GM23338 (cell line): ENCODE measurements at regions not wholly inside any gene's neighbourhood (a gene's known extent, or its start where the extent isn't known, plus 50 kb on each side); places are given as distances from the start of the nearest gene placed in this dataset.

Experiments
- ATAC-seq: fragments of 200-7000 bp; cut with Tn5 transposase; 3 replicates; pipeline ENCODE4 v1.9.1; 2020
- DNase-seq: peaks from one replicate; pipeline ENCODE4 v3.0.0-alpha.2; 2015; ENCODE audit warnings: low spot score
- H2AFZ ChIP-seq: fragments of 200-600 bp; sonication (generic); 2 replicates; pipeline ENCODE4 v1.8.0; 2016; ENCODE audit warnings: antibody characterized with exemption, mild to moderate bottlenecking, moderate library complexity
- H3F3A ChIP-seq: fragments of 200-600 bp; sonication (generic); replicated peaks from 2 replicates; pipeline ENCODE4 v1.8.0; 2017; ENCODE audit warnings: antibody characterized with exemption, mixed run types, low read depth
- H3K27ac ChIP-seq: fragments of 200-600 bp; sonication (generic); 2 replicates; pipeline ENCODE4 v1.6.1; 2016; ENCODE audit warnings: low read depth
- H3K27me3 ChIP-seq: fragments of 200-600 bp; sonication (generic); 2 replicates; pipeline ENCODE4 v1.8.0; 2016; ENCODE audit warnings: mild to moderate bottlenecking, mixed run types, moderate library complexity; ENCODE audit not compliant: insufficient read depth
- H3K36me3 ChIP-seq: fragments of 200-600 bp; sonication (generic); 2 replicates; pipeline ENCODE4 v1.8.0; 2016; ENCODE audit warnings: mild to moderate bottlenecking; ENCODE audit not compliant: insufficient read depth
- H3K4me1 ChIP-seq: fragments of 200-600 bp; sonication (generic); 2 replicates; pipeline ENCODE4 v1.8.0; 2016; ENCODE audit warnings: mild to moderate bottlenecking, moderate library complexity; ENCODE audit not compliant: insufficient read depth
- H3K4me2 ChIP-seq: fragments of 200-600 bp; sonication (generic); 2 replicates; pipeline ENCODE4 v1.7.1; 2017; ENCODE audit warnings: mixed run types
- H3K4me3 ChIP-seq: fragments of 200-600 bp; sonication (generic); 2 replicates; pipeline ENCODE4 v1.6.1; 2016; ENCODE audit warnings: mixed run types
- H3K79me2 ChIP-seq: fragments of 200-600 bp; sonication (generic); replicated peaks from 2 replicates; pipeline ENCODE4 v1.8.0; 2017; ENCODE audit warnings: mild to moderate bottlenecking; ENCODE audit not compliant: insufficient read depth
- H3K9me2 ChIP-seq: fragments of 200-600 bp; sonication (generic); 2 replicates; pipeline ENCODE4 v1.8.0; 2017; ENCODE audit not compliant: insufficient read depth
- H4K20me1 ChIP-seq: fragments of 200-600 bp; sonication (generic); replicated peaks from 2 replicates; pipeline ENCODE4 v1.8.0; 2017; ENCODE audit warnings: mild to moderate bottlenecking; ENCODE audit not compliant: insufficient read depth
- H3K27ac Mint-ChIP-seq: 2 replicates; pipeline ENCODE4 v1.8.0; 2020; ENCODE audit warnings: inconsistent platforms, mild to moderate bottlenecking, moderate library complexity, mixed read lengths
- H3K27me3 Mint-ChIP-seq: 3 replicates; pipeline ENCODE4 v1.8.0; 2022; ENCODE audit warnings: low read depth, mild to moderate bottlenecking, moderate library complexity, mixed read lengths, inconsistent platforms; ENCODE audit not compliant: insufficient read depth, poor library complexity
- H3K36me3 Mint-ChIP-seq: 3 replicates; pipeline ENCODE4 v1.8.0; 2021; ENCODE audit warnings: low read depth, mild to moderate bottlenecking, inconsistent platforms, moderate library complexity, mixed read lengths
- H3K4me1 Mint-ChIP-seq: 3 replicates; pipeline ENCODE4 v1.8.0; 2020; ENCODE audit warnings: mild to moderate bottlenecking, inconsistent platforms, mixed read lengths
- H3K4me3 Mint-ChIP-seq: 3 replicates; pipeline ENCODE4 v1.8.0; 2021; ENCODE audit warnings: moderate library complexity, mild to moderate bottlenecking, inconsistent platforms, mixed read lengths
- H3K9me3 Mint-ChIP-seq: 3 replicates; pipeline ENCODE4 v1.8.0; 2020; ENCODE audit warnings: moderate library complexity, mild to moderate bottlenecking, inconsistent platforms, mixed read lengths
- CREB1 ChIP-seq: fragments of 250-450 bp; sonication (Bioruptor Pico); IDR thresholded peaks from 2 replicates; pipeline ENCODE4 v1.5.0; 2020; ENCODE audit warnings: low read depth, mild to moderate bottlenecking, moderate library complexity
- EZH2phosphoT487 ChIP-seq: fragments of 200-600 bp; sonication (generic); IDR thresholded peaks from one replicate; pipeline ENCODE4 v1.8.1; 2018; ENCODE audit warnings: antibody characterized with exemption; ENCODE audit not compliant: unreplicated experiment
- JUNB ChIP-seq: IDR thresholded peaks from one replicate; pipeline ENCODE4 v1.6.1; 2016; ENCODE audit warnings: antibody characterized with exemption; ENCODE audit not compliant: unreplicated experiment
- NANOG ChIP-seq: IDR thresholded peaks from 2 replicates; pipeline ENCODE4 v1.6.1; 2016; ENCODE audit warnings: antibody characterized with exemption, borderline replicate concordance
- ZNF114 ChIP-seq: fragments of 250-450 bp; sonication (Bioruptor Pico); IDR thresholded peaks from 2 replicates; pipeline ENCODE4 v1.5.0; 2020; ENCODE audit warnings: mild to moderate bottlenecking, moderate library complexity
- TF ChIP-seq, protein P1 (sequence below), 2 experiments: fragments of 200-600 bp in 1 of 2; sonication (generic) in 1 of 2; conservative IDR thresholded peaks; 2 replicates each; pipeline versions ENCODE4 v1.5.1 to v1.6.1; 2016 to 2017; ENCODE audit warnings: antibody characterized with exemption in 2 of 2, low read depth in 2 of 2, mild to moderate bottlenecking in 2 of 2, moderate library complexity in 1 of 2
- TF ChIP-seq, protein P2 (sequence below): IDR thresholded peaks from one replicate; pipeline ENCODE4 v1.6.1; 2018; ENCODE audit warnings: antibody characterized with exemption; ENCODE audit not compliant: unreplicated experiment

DNA sequence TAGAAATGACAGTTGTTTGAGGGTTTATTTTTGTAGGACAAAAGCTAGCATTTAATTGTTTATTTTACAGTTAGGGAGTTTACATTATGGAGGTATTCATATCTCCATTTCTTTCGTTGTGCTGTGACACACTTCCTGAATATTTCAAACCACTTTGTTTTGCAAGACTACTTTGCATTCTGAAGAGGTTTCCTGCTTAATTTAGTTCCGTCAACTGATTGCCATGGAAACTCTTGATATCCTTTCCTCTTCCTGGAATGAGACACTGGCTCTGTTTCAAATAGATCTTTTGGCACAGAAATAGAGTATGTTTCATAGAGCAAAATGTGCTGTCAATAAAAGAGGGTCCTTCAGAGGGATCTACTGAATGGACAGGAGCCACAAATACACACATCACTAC lies 159.5 kb upstream of the AGR3 start:
- no peak overlapping the region for H3K4me3 ChIP-seq
- no peak overlapping the region for H2AFZ ChIP-seq
- no peak for ATAC-seq
- no peaks in the 10 kb centered on the region for H3K79me2 ChIP-seq
- H4K20me1 ChIP-seq: no peaks in the 10 kb centered on the region
- DNase-seq: no peak
- TF ChIP-seq NANOG: no peak
- TF ChIP-seq, protein P1, sequence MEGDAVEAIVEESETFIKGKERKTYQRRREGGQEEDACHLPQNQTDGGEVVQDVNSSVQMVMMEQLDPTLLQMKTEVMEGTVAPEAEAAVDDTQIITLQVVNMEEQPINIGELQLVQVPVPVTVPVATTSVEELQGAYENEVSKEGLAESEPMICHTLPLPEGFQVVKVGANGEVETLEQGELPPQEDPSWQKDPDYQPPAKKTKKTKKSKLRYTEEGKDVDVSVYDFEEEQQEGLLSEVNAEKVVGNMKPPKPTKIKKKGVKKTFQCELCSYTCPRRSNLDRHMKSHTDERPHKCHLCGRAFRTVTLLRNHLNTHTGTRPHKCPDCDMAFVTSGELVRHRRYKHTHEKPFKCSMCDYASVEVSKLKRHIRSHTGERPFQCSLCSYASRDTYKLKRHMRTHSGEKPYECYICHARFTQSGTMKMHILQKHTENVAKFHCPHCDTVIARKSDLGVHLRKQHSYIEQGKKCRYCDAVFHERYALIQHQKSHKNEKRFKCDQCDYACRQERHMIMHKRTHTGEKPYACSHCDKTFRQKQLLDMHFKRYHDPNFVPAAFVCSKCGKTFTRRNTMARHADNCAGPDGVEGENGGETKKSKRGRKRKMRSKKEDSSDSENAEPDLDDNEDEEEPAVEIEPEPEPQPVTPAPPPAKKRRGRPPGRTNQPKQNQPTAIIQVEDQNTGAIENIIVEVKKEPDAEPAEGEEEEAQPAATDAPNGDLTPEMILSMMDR (conservative IDR thresholded peaks at IDR 0.05; ENCODE audit: low read depth in 2 of 2): no peak
- no peak for TF ChIP-seq CREB1 (CRISPR knock-in tag)
- TF ChIP-seq EZH2phosphoT487: no peak
- TF ChIP-seq, protein P2, sequence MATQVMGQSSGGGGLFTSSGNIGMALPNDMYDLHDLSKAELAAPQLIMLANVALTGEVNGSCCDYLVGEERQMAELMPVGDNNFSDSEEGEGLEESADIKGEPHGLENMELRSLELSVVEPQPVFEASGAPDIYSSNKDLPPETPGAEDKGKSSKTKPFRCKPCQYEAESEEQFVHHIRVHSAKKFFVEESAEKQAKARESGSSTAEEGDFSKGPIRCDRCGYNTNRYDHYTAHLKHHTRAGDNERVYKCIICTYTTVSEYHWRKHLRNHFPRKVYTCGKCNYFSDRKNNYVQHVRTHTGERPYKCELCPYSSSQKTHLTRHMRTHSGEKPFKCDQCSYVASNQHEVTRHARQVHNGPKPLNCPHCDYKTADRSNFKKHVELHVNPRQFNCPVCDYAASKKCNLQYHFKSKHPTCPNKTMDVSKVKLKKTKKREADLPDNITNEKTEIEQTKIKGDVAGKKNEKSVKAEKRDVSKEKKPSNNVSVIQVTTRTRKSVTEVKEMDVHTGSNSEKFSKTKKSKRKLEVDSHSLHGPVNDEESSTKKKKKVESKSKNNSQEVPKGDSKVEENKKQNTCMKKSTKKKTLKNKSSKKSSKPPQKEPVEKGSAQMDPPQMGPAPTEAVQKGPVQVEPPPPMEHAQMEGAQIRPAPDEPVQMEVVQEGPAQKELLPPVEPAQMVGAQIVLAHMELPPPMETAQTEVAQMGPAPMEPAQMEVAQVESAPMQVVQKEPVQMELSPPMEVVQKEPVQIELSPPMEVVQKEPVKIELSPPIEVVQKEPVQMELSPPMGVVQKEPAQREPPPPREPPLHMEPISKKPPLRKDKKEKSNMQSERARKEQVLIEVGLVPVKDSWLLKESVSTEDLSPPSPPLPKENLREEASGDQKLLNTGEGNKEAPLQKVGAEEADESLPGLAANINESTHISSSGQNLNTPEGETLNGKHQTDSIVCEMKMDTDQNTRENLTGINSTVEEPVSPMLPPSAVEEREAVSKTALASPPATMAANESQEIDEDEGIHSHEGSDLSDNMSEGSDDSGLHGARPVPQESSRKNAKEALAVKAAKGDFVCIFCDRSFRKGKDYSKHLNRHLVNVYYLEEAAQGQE: no peak
- H3K4me2 ChIP-seq: no peak overlapping the region
- Mint-ChIP-seq H3K27me3 (peaks cover 2% of the 10 kb centered on the region), H3K4me3 (no peak overlapping the region), H3K4me1 (peaks cover 6% of the 10 kb centered on the region; the same call in 2 of the 3 replicates), H3K9me3 (no peaks in the 10 kb centered on the region), H3K36me3 (no peaks in the 10 kb centered on the region), H3K27ac (no peak overlapping the region)
- H3K9me2 ChIP-seq: peaks cover 2% of the 10 kb centered on the region; the same call in 1 of the 2 replicates
- H3K27me3 ChIP-seq: no peaks in the 10 kb centered on the region
- H3K27ac ChIP-seq: no peak overlapping the region
- no peaks in the 10 kb centered on the region for H3F3A ChIP-seq
- peaks cover 7% of the 10 kb centered on the region; the same call in 1 of the 2 replicates for H3K4me1 ChIP-seq
- no peaks in the 10 kb centered on the region for H3K36me3 ChIP-seq

DNA sequence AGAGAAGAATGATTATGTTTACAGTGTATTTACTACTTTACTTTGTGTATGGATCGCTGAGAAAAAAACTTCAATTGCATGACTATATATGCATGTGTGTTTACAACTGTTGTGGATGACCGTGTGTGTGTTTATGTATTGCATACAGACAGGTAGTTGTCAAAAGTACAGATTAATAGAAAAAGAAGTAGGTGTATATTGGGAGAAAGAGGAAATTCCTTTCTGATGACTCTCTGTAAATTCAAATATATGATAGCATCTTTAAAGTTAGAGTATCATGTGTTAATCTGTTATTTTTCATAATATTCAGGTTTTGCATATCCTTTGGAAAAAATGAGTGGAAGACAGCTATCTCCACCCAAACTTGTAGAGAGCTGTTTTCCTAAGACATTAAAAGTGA lies 160.4 kb upstream of the AGR3 start:
- H3K36me3 Mint-ChIP-seq: no peaks in the 10 kb centered on the region

More for the DNA sequence above, 160.4 kb upstream of the AGR3 start:
- H3K4me3 ChIP-seq: no peak overlapping the region
- no peaks in the 10 kb centered on the region for H3K79me2 ChIP-seq
- H3K27ac ChIP-seq: no peak overlapping the region
- H3K4me1 ChIP-seq: peaks cover 7% of the 10 kb centered on the region; the same call in 1 of the 2 replicates
- no peaks in the 10 kb centered on the region for H3K27me3 ChIP-seq
- no peaks in the 10 kb centered on the region for H3F3A ChIP-seq
- H3K27me3 Mint-ChIP-seq: peaks cover 2% of the 10 kb centered on the region
- H3K9me2 ChIP-seq: peaks cover 2% of the 10 kb centered on the region; the same call in 1 of the 2 replicates
- H3K4me1 Mint-ChIP-seq: peaks cover 6% of the 10 kb centered on the region; the same call in 2 of the 3 replicates
- no peaks in the 10 kb centered on the region for H3K36me3 ChIP-seq
- H2AFZ ChIP-seq: no peak overlapping the region
- H4K20me1 ChIP-seq: no peaks in the 10 kb centered on the region
- no peak overlapping the region for H3K4me2 ChIP-seq
- H3K9me3 Mint-ChIP-seq: no peaks in the 10 kb centered on the region
- no peak overlapping the region for H3K4me3 Mint-ChIP-seq
- H3K27ac Mint-ChIP-seq: no peak overlapping the region
- TF ChIP-seq ZNF114 (no peak), JUNB (no peak)
- TF ChIP-seq, protein P2: no peak
- no peak for DNase-seq
- ATAC-seq: no peak
